A549 (cell line): ENCODE measurements at regions not wholly inside any gene's neighbourhood (a gene's known extent, or its start where the extent isn't known, plus 50 kb on each side); places are given as distances from the start of the nearest gene placed in this dataset.

Source experiments
- ATAC-seq, 2 experiments: fragments of 200-7000 bp in 1 of 2; fragments of >200 bp in 1 of 2; cut with Nextera tagmentation in 1 of 2; cut with Tn5 transposase in 1 of 2; 3 replicates each; pipeline versions ENCODE4 v1.8.0 to v1.9.1; 2018 to 2020; ENCODE audit warnings: mild to moderate bottlenecking in 1 of 2, moderate library complexity in 1 of 2
- CTCF ChIA-PET: fragments of 300-600 bp; sonication (Branson Sonifier 250); formaldehyde crosslinking; extraction: SDS; loops from one replicate; lab custom pipeline; 2021; ENCODE audit warnings: antibody characterized with exemption, inconsistent platforms; lab: Yijun Ruan, JAX
- POLR2A ChIA-PET: fragments of 350-600 bp; formaldehyde crosslinking; extraction: SDS; loops from one replicate; lab custom pipeline; 2021; ENCODE audit warnings: antibody characterized with exemption, inconsistent platforms; lab: Yijun Ruan, JAX
- DNase-seq, 2 experiments: peaks; one replicate each; pipeline versions ENCODE4 v3.0.0 to v3.0.0-alpha.2; 2011 to 2016; ENCODE audit warnings: low read depth in 1 of 2, low spot score in 1 of 2
- FAIRE-seq: peaks from 2 replicates; lab custom pipeline; 2011; peaks lifted over from hg19 to GRCh38; lab: Jason Lieb, UNC
- H3K27ac ChIP-seq, 2 experiments: fragments of >200 bp; sonication (Bioruptor Twin); formaldehyde crosslinking; 3 replicates each; pipeline ENCODE4 v1.5.1; 2016 to 2017
- H3K4me1 ChIP-seq: fragments of >200 bp; sonication (Bioruptor Twin); formaldehyde crosslinking; 3 replicates; pipeline ENCODE4 v1.6.1; 2016
- H3K4me2 ChIP-seq: fragments of >200 bp; sonication (Bioruptor Twin); formaldehyde crosslinking; 3 replicates; pipeline ENCODE4 v1.6.1; 2016
- H3K4me3 ChIP-seq: fragments of >200 bp; sonication (Bioruptor Twin); formaldehyde crosslinking; 3 replicates; pipeline ENCODE4 v1.5.1; 2016
- H3K9me3 ChIP-seq: fragments of >200 bp; sonication (Bioruptor Twin); formaldehyde crosslinking; 3 replicates; pipeline ENCODE4 v1.6.1; 2016
- BHLHE40 ChIP-seq: IDR thresholded peaks from 2 replicates; pipeline ENCODE4 v1.6.1; 2012; ENCODE audit warnings: low read depth, low read length, inconsistent platforms
- CEBPB ChIP-seq, 2 experiments: fragments of >200 bp in 1 of 2; sonication (Bioruptor Twin) in 1 of 2; formaldehyde crosslinking in 1 of 2; IDR thresholded peaks; 2 replicates each; pipeline ENCODE4 v1.6.1; 2012 to 2016
- CHD2 ChIP-seq: fragments of 150-350 bp; IDR thresholded peaks from 2 replicates; pipeline ENCODE4 v1.6.1; 2014; ENCODE audit warnings: low read length; ENCODE audit not compliant: partially characterized antibody
- CHD4 ChIP-seq: fragments of 200-600 bp; sonication (generic); IDR thresholded peaks from 2 replicates; pipeline ENCODE4 v1.6.1; 2016; ENCODE audit warnings: antibody characterized with exemption, mild to moderate bottlenecking, borderline replicate concordance
- FOSB ChIP-seq: fragments of 250-450 bp; sonication (Bioruptor Pico); IDR thresholded peaks from 2 replicates; pipeline ENCODE4 v1.5.0; 2020; ENCODE audit warnings: mild to moderate bottlenecking, moderate library complexity
- FOSL2 ChIP-seq, 2 experiments: fragments of 450-650 bp in 1 of 2; fragments of >200 bp in 1 of 2; sonication (Bioruptor Twin) in 1 of 2; formaldehyde crosslinking; IDR thresholded peaks; 2 replicates each; pipeline versions ENCODE4 v1.5.0 to v1.6.1; 2016 to 2020; ENCODE audit warnings: mild to moderate bottlenecking in 1 of 2, moderate library complexity in 1 of 2
- FOXS1 ChIP-seq: fragments of 250-450 bp; sonication (Bioruptor Pico); IDR thresholded peaks from 2 replicates; pipeline ENCODE4 v1.5.0; 2020; ENCODE audit warnings: mild to moderate bottlenecking, moderate library complexity
- GATA3 ChIP-seq: IDR thresholded peaks from 2 replicates; pipeline ENCODE4 v1.6.1; 2012; ENCODE audit warnings: borderline replicate concordance
- HDAC2 ChIP-seq: fragments of 200-600 bp; sonication (generic); IDR thresholded peaks from 2 replicates; pipeline ENCODE4 v1.6.1; 2016
- HOXB5 ChIP-seq: fragments of 250-450 bp; sonication (Bioruptor Pico); IDR thresholded peaks from 2 replicates; pipeline ENCODE4 v1.5.0; 2020; ENCODE audit warnings: mild to moderate bottlenecking, moderate library complexity
- JUNB ChIP-seq: fragments of >200 bp; sonication (Bioruptor Twin); formaldehyde crosslinking; IDR thresholded peaks from 2 replicates; pipeline ENCODE4 v1.6.1; 2016
- KDM1A ChIP-seq: fragments of 200-600 bp; sonication (generic); IDR thresholded peaks from 2 replicates; pipeline ENCODE4 v1.6.1; 2016; ENCODE audit warnings: low read depth, mild to moderate bottlenecking
- MAZ ChIP-seq: fragments of 150-350 bp; IDR thresholded peaks from 2 replicates; pipeline ENCODE4 v1.6.1; 2014; ENCODE audit warnings: antibody characterized with exemption, low read depth, low read length, borderline replicate concordance
- MYC ChIP-seq: IDR thresholded peaks from 2 replicates; pipeline ENCODE4 v1.6.1; 2012; ENCODE audit warnings: mild to moderate bottlenecking, inconsistent platforms, low read length, improper control_type of control experiment, borderline replicate concordance
- NFE2L2 ChIP-seq: fragments of 150-350 bp; conservative IDR thresholded peaks from 2 replicates; pipeline ENCODE4 v1.6.1; 2014; ENCODE audit warnings: low read length
- POLR2AphosphoS2 ChIP-seq: conservative IDR thresholded peaks from 2 replicates; pipeline ENCODE4 v1.6.1; 2012; ENCODE audit warnings: low read length, improper control_type of control experiment, inconsistent platforms
- RCOR1 ChIP-seq: fragments of 150-350 bp; IDR thresholded peaks from 2 replicates; pipeline ENCODE4 v1.6.1; 2014; ENCODE audit warnings: antibody characterized with exemption, low read length, low read depth
- SREBF2 ChIP-seq: fragments of 450-650 bp; IDR thresholded peaks from 2 replicates; pipeline ENCODE4 v1.6.1; 2014; ENCODE audit warnings: mild to moderate bottlenecking, moderate library complexity
- ZSCAN20 ChIP-seq: fragments of 250-450 bp; sonication (Bioruptor Pico); IDR thresholded peaks from 2 replicates; pipeline ENCODE4 v1.8.0; 2022; ENCODE audit warnings: mild to moderate bottlenecking, moderate library complexity
- WGBS: methylation state at CpG from one replicate; pipeline ENCODE4 v1.1.6; 2017; ENCODE audit errors: missing lambda C conversion rate; 5-methylcytosine and 5-hydroxymethylcytosine counted together
- TF ChIP-seq, protein P1 (sequence below): fragments of 450-650 bp; IDR thresholded peaks from 2 replicates; pipeline ENCODE4 v1.6.1; 2014; ENCODE audit warnings: antibody characterized with exemption
- TF ChIP-seq, protein P2 (sequence below): fragments of >200 bp; sonication (Bioruptor Twin); formaldehyde crosslinking; IDR thresholded peaks from 3 replicates; pipeline ENCODE4 v1.5.1; 2016

DNA sequence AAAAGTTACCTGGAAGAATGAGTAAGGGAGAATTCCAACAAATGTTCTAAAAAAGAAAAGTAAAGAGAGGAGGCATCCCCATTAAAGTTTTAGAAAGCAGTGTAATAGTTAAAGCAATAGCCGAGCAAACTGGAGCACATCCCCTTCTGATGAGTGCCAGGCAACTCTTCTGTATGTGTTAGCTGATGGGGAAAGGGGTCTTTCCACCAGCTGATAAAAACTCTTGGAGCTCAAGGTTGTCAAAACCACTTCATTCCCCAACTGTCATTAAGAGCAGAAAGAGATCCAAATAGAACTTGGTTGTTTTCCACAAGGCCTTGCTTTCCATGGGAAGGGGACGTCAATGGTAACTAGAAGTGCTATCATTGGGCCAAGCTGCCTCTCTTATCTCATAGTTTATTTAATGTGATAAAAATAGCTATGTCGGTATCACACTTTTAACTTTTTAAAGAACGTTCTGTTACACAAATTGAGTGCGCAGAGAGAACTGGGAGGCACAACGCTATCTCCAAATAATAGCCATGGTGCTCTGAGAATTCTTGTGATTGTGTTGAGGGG lies 116.9 kb downstream of the POLR2M start:
- DNase-seq: no peak
- H3K9me3 ChIP-seq: no peaks in the 10 kb centered on the region
- no peak for FAIRE-seq
- H3K4me3 ChIP-seq: no peak overlapping the region
- H3K27ac ChIP-seq: no peak overlapping the region
- TF ChIP-seq, protein P1, sequence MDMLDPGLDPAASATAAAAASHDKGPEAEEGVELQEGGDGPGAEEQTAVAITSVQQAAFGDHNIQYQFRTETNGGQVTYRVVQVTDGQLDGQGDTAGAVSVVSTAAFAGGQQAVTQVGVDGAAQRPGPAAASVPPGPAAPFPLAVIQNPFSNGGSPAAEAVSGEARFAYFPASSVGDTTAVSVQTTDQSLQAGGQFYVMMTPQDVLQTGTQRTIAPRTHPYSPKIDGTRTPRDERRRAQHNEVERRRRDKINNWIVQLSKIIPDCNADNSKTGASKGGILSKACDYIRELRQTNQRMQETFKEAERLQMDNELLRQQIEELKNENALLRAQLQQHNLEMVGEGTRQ: no peak
- TF ChIP-seq JUNB (no peak), SREBF2 (no peak), GATA3 (no peak), FOXS1 (CRISPR knock-in tag) (no peak), HOXB5 (no peak), ZSCAN20 (CRISPR knock-in tag) (no peak), KDM1A (no peak), MAZ (no peak), FOSL2 (IDR thresholded peaks at IDR 0.05) (no peak), FOSL2 (CRISPR knock-in tag; IDR thresholded peaks at IDR 0.05) (no peak), MYC (no peak)
- TF ChIP-seq, protein P2, sequence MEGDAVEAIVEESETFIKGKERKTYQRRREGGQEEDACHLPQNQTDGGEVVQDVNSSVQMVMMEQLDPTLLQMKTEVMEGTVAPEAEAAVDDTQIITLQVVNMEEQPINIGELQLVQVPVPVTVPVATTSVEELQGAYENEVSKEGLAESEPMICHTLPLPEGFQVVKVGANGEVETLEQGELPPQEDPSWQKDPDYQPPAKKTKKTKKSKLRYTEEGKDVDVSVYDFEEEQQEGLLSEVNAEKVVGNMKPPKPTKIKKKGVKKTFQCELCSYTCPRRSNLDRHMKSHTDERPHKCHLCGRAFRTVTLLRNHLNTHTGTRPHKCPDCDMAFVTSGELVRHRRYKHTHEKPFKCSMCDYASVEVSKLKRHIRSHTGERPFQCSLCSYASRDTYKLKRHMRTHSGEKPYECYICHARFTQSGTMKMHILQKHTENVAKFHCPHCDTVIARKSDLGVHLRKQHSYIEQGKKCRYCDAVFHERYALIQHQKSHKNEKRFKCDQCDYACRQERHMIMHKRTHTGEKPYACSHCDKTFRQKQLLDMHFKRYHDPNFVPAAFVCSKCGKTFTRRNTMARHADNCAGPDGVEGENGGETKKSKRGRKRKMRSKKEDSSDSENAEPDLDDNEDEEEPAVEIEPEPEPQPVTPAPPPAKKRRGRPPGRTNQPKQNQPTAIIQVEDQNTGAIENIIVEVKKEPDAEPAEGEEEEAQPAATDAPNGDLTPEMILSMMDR: no peak
- ATAC-seq: no peak
- H3K4me1 ChIP-seq: no peaks in the 10 kb centered on the region
- ChIA-PET CTCF (interaction anchor here (0.7 to 1.6 kb wide), 3 partner anchors 18 to 359 kb away, joined by 3 to 6 read pairs (median 3); no protein-coding TSS in a partner anchor), POLR2A (no interaction called here)
- 40% methylated on average over 6 of the region's 6 CpGs for WGBS
- H3K4me2 ChIP-seq: no peak overlapping the region

GRCh38 chr15:57824186-57824585 lies 117.7 kb downstream of the POLR2M start:
- Histone ChIP-seq H3K4me2 (no peak overlapping the region), H3K4me1 (no peaks in the 10 kb centered on the region), H3K9me3 (no peaks in the 10 kb centered on the region), H3K4me3 (no peak overlapping the region)
- 40% methylated on average over 3 of the region's 3 CpGs for WGBS
- FAIRE-seq: no peak
- no peak for ATAC-seq
- no peak for DNase-seq
- POLR2A ChIA-PET: no interaction called here
- TF ChIP-seq NFE2L2: no peak
- TF ChIP-seq CEBPB (IDR thresholded peaks at IDR 0.05): no peak
- TF ChIP-seq CHD2: no peak
- no peak for TF ChIP-seq FOSB (CRISPR knock-in tag)
- no peak for TF ChIP-seq HDAC2
- TF ChIP-seq, all 56 proteins: peak for 0
- CTCF ChIA-PET: interaction anchor here (0.5 to 1.6 kb wide), 7 partner anchors 9 to 1798 kb away, joined by 3 to 6 read pairs (median 3); no protein-coding TSS in a partner anchor
- H3K27ac ChIP-seq: no peak overlapping the region

GRCh38 chr15:57827021-57827420 lies 120.5 kb downstream of the POLR2M start:
- TF ChIP-seq BHLHE40 (no peak), RCOR1 (no peak), POLR2AphosphoS2 (no peak), CHD4 (no peak), FOSB (CRISPR knock-in tag) (no peak), ZSCAN20 (CRISPR knock-in tag) (no peak)
- TF ChIP-seq, all 56 proteins: peak for 0
- ChIA-PET POLR2A (no interaction called here), CTCF (interaction anchor here (1.2 kb wide), 1 partner anchor 34 kb away, joined by 3 read pairs; no protein-coding TSS in a partner anchor)
- H3K9me3 ChIP-seq: no peaks in the 10 kb centered on the region
- FAIRE-seq (no peak), DNase-seq (no peak), ATAC-seq (0 out of 6 replicates have a peak, but pooled peaks of 1 of the 2 experiments have one; percentile 54)
- H3K4me1 ChIP-seq: no peaks in the 10 kb centered on the region
- no peak overlapping the region for H3K4me3 ChIP-seq
- 44% methylated on average over 5 of the region's 5 CpGs for WGBS
- H3K27ac ChIP-seq: no peak overlapping the region
- H3K4me2 ChIP-seq: no peak overlapping the region
